ENCODE measurements at regions not wholly inside any gene's neighbourhood (a gene's known extent, or its start where the extent isn't known, plus 50 kb on each side); places are given as distances from the start of the nearest gene placed in this dataset.

GRCh38 chr21:20646431-20647165 is 351.6 kb upstream of the NCAM2 start:
- no peak for TF ChIP-seq POLR2AphosphoS5 (IDR thresholded peaks at IDR 0.05)
- TF ChIP-seq CTCF (IDR thresholded peaks at IDR 0.05 in 8 of 11, conservative IDR thresholded peaks at IDR 0.05 in 3 of 11): no peak
